HG03060 (cell line): ENCODE measurements at regions not wholly inside any gene's neighbourhood (a gene's known extent, or its start where the extent isn't known, plus 50 kb on each side); places are given as distances from the start of the nearest gene placed in this dataset.
"Not testable (repeated sequence)": the region's sequence is repeated elsewhere in the genome, so short reads cannot be mapped to it uniquely, and the experiment has no call there.

ENCODE experiments used
- ATAC-seq: cut with Tn5 transposase; IDR thresholded peaks from one replicate; pipeline ENCODE4 v1.9.1; 2021; ENCODE audit warnings: low read depth, moderate number of reproducible peaks; ENCODE audit not compliant: unreplicated experiment

GRCh38 chr12:88868050-88868449, 287.8 kb upstream of the KITLG start:
- ATAC-seq, result no peak

- no peak for ATAC-seq
Measured at GRCh38 chr12:88867510-88867909, 287.2 kb upstream of the KITLG start.

GRCh38 chr12:88866881-88867280, 286.6 kb upstream of the KITLG start:
- ATAC-seq, result no peak

- no peak for ATAC-seq
Measured at GRCh38 chr12:88865537-88865936, 285.3 kb upstream of the KITLG start.

- no peak for ATAC-seq
Measured at GRCh38 chr12:88860851-88861250, 280.6 kb upstream of the KITLG start.

- ATAC-seq, result no peak
Measured at GRCh38 chr12:88856201-88856600, 275.9 kb upstream of the KITLG start.

GRCh38 chr12:88855301-88855700, 275.0 kb upstream of the KITLG start:
- ATAC-seq, result no peak

GRCh38 chr12:88854260-88854659, 274.0 kb upstream of the KITLG start:
- no peak for ATAC-seq

- not testable (repeated sequence) for ATAC-seq
Measured at GRCh38 chr12:88847246-88847645, 267.0 kb upstream of the KITLG start.

- no peak for ATAC-seq
Measured at GRCh38 chr12:88844426-88844825, 264.2 kb upstream of the KITLG start.

- no peak for ATAC-seq
Measured at GRCh38 chr12:88842314-88842713, 262.0 kb upstream of the KITLG start.

- ATAC-seq, result no peak
Measured at GRCh38 chr12:88839486-88839885, 259.2 kb upstream of the KITLG start.

- no peak for ATAC-seq
Measured at GRCh38 chr12:88836156-88836555, 255.9 kb upstream of the KITLG start.

GRCh38 chr12:88834226-88834625, 254.0 kb upstream of the KITLG start:
- ATAC-seq, result no peak

- no peak for ATAC-seq
Measured at GRCh38 chr12:88833641-88834116, 253.4 kb upstream of the KITLG start.

GRCh38 chr12:88828537-88828936, 248.3 kb upstream of the KITLG start:
- ATAC-seq, result not testable (repeated sequence)

GRCh38 chr12:88820012-88820411, 239.7 kb upstream of the KITLG start:
- ATAC-seq, result no peak

GRCh38 chr12:88816201-88816600, 235.9 kb upstream of the KITLG start:
- no peak for ATAC-seq

GRCh38 chr12:88814779-88815178, 234.5 kb upstream of the KITLG start:
- no peak for ATAC-seq

- no peak for ATAC-seq
Measured at GRCh38 chr12:88812610-88813009, 232.3 kb upstream of the KITLG start.

GRCh38 chr12:88810806-88811205, 230.5 kb upstream of the KITLG start:
- no peak for ATAC-seq

- ATAC-seq, result not testable (repeated sequence)
Measured at GRCh38 chr12:88809841-88810240, 229.6 kb upstream of the KITLG start.

- no peak for ATAC-seq
Measured at GRCh38 chr12:88805692-88806091, 225.4 kb upstream of the KITLG start.
